Psoas muscle (tissue), 7 donors: ENCODE measurements at regions not wholly inside any gene's neighbourhood (a gene's known extent, or its start where the extent isn't known, plus 50 kb on each side); places are given as distances from the start of the nearest gene placed in this dataset.
A peak's percentile ranks its signal among the peaks of the same experiment; 100 is the strongest.

Experiments used
- ATAC-seq, 4 donors: fragments of 200-7000 bp; cut with Tn5 transposase; one replicate each; pipeline ENCODE4 v1.9.1; 2020; ENCODE audit warnings: moderate library complexity in 3 of 4, mild to moderate bottlenecking in 2 of 4
- DNase-seq, 2 donors: peaks; one replicate each; pipeline ENCODE4 v3.0.0-alpha.2; 2020
- H3K27ac ChIP-seq: fragments of 200-600 bp; one replicate; pipeline ENCODE4 v1.8.0; 2022
- H3K27me3 ChIP-seq, 3 donors: fragments of 200-600 bp in 1 of 3; one replicate each; pipeline versions ENCODE4 v1.6.1 to v1.8.0; 2013 to 2022; ENCODE audit warnings: low read length in 2 of 3, mild to moderate bottlenecking in 2 of 3, moderate library complexity in 1 of 3; ENCODE audit not compliant: insufficient read depth in 3 of 3
- H3K36me3 ChIP-seq, 2 donors: fragments of 200-600 bp in 1 of 2; one replicate each; pipeline versions ENCODE4 v1.6.1 to v1.8.0; 2013 to 2022; ENCODE audit warnings: low read depth in 1 of 2, mild to moderate bottlenecking in 1 of 2, moderate library complexity in 1 of 2; ENCODE audit not compliant: insufficient read depth in 1 of 2
- H3K4me1 ChIP-seq: fragments of 200-600 bp; one replicate; pipeline ENCODE4 v1.8.0; 2022
- H3K4me3 ChIP-seq: fragments of 200-600 bp; one replicate; pipeline ENCODE4 v1.8.0; 2022; ENCODE audit warnings: mild to moderate bottlenecking
- H3K9me3 ChIP-seq: fragments of 200-600 bp; one replicate; pipeline ENCODE4 v1.8.0; 2022
- CTCF ChIP-seq: fragments of 200-600 bp; IDR thresholded peaks from one replicate; pipeline ENCODE4 v1.8.0; 2022; ENCODE audit warnings: antibody characterized with exemption
- WGBS, 3 donors: extraction: QIAGEN DNeasy Blood & Tissue Kit; methylation state at CpG; one replicate each; pipeline versions ENCODE4 v1.1.6 to v1.1.7; 2013; 5-methylcytosine and 5-hydroxymethylcytosine counted together
- intact Hi-C, 2 donors: fragments of 100-400 bp; cut with DNase I; formaldehyde crosslinking; loops; one replicate each; pipeline versions ENCODE4 v1.11.0 to v1.14.2; 2022
- donor health status: healthy with polysubstance abuse.
- donor health status: DM: no; HTN: no; CAD: no; lungs with moderate emphysema.
- donor health status: Bipolar disorder and iron deficiency.
- donor health status: healthy.
- donor health status: DM: yes; HTN: yes; CAD: no.
- donor health status: DM: no; HTN: no; CAD: no.
- donor health status: DM: yes; HTN: yes; CAD: no.

DNA sequence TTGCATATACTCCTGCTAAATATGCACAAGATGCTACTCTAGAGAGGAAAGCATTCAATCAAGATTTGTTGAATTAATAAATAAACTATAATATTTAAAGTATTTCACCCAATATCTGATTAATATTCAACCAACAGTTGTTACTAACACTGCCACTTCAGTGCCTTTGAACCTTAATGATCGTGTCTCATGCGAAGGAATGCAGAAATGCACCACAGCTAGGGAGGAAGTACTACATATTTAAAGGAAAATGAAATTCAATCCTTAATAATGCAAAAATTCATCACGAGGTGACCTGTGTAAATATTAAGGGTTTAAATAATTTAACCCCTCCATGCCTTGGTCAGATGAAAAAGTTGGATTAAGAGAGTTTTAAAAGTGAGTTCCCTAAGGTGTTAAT is 114.2 kb upstream of the DAZL start:
- 60 to 64% (median 62%) methylated on average over 3 of the region's 3 CpGs for WGBS, 3 donors
- intact Hi-C loops = no loop called here
- TF ChIP-seq CTCF = no peak
- H3K9me3 ChIP-seq = no peaks in the 10 kb centered on the region
- H3K4me1 ChIP-seq = peaks cover 3% of the 10 kb centered on the region
- no peaks in the 10 kb centered on the region for H3K27me3 ChIP-seq
- DNase-seq (no peak), ATAC-seq (no peak)
- H3K4me3 ChIP-seq = no peak overlapping the region
- no peak overlapping the region for H3K27ac ChIP-seq
- H3K36me3 ChIP-seq = no peaks in the 10 kb centered on the region

DNA sequence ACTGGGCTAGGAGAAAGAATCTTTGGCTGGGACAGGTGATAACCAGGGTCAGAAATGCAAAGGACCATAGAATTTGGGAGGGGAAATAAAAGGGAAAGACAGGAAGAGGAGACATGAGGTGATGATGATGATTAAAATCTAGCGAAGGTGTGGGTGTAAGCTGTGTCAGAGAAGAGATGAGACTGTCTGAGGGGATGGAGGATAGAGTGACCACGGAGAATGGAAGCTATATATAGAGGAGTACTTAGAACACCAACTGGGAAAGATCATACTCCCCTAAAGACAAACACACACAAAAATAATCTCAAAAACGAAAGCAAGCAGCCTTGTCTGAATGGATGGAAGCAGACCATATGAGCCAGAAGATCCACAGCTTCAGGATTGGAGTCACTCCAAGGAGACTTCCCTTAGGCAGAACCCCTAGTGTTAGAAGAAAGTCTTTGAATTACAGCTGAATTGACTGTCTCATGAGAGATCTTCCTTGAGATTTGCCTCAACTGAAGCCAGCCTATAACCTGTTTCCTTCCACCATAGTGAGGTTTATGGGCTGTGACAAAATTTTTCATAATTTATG is 115.2 kb upstream of the DAZL start:
- DNase-seq (no peak), ATAC-seq (no peak)
- no peaks in the 10 kb centered on the region for H3K27me3 ChIP-seq
- WGBS, 3 donors = 43 to 58% (median 57%) methylated on average over 3 of the region's 3 CpGs
- H3K27ac ChIP-seq = no peak overlapping the region
- no peaks in the 10 kb centered on the region for H3K9me3 ChIP-seq
- TF ChIP-seq CTCF = no peak
- no peak overlapping the region for H3K4me3 ChIP-seq
- peaks cover 8% of the 10 kb centered on the region for H3K4me1 ChIP-seq
- H3K36me3 ChIP-seq = no peaks in the 10 kb centered on the region
- intact Hi-C loops = no loop called here

- H3K27me3 ChIP-seq = no peaks in the 10 kb centered on the region
- H3K4me1 ChIP-seq = peaks cover 8% of the 10 kb centered on the region
- no peak overlapping the region for H3K27ac ChIP-seq
- intact Hi-C loops = no loop called here
- peaks cover 1% of the 10 kb centered on the region for H3K9me3 ChIP-seq
- H3K36me3 ChIP-seq = no peaks in the 10 kb centered on the region
- 86 to 94% (median 89%) methylated on average over 3 of the region's 3 CpGs for WGBS, 3 donors
- TF ChIP-seq CTCF = no peak
- DNase-seq (no peak), ATAC-seq (no peak)
- H3K4me3 ChIP-seq = no peak overlapping the region
Observed at GRCh38 chr3:16721494-16721893, 116.3 kb upstream of the DAZL start.

- no peak overlapping the region for H3K4me3 ChIP-seq
- intact Hi-C loops = no loop called here
- peak; percentile 16 for TF ChIP-seq CTCF
- 37 to 83% (median 42%) methylated on average over 1 of the region's 1 CpG for WGBS, 3 donors
- H3K27me3 ChIP-seq = no peaks in the 10 kb centered on the region
- DNase-seq (no peak), ATAC-seq (peak in 3 of 4 donors; percentile 54 to 71 (median 63))
- peaks cover 3% of the 10 kb centered on the region for H3K9me3 ChIP-seq
- H3K4me1 ChIP-seq = peaks cover 8% of the 10 kb centered on the region
- no peak overlapping the region for H3K27ac ChIP-seq
- no peaks in the 10 kb centered on the region for H3K36me3 ChIP-seq
Observed at GRCh38 chr3:16723978-16724377, 118.8 kb upstream of the DAZL start.

GRCh38 chr3:16724487-16724886 is 119.3 kb upstream of the DAZL start:
- no peaks in the 10 kb centered on the region for H3K36me3 ChIP-seq
- peak in 2 of 4 donors; percentile 50 to 52 for ATAC-seq
- no peak overlapping the region for H3K4me3 ChIP-seq
- TF ChIP-seq CTCF = no peak
- H3K27ac ChIP-seq = no peak overlapping the region
- DNase-seq = no peak
- no peaks in the 10 kb centered on the region for H3K27me3 ChIP-seq
- 21 to 27% (median 22%) methylated on average over 3 of the region's 3 CpGs for WGBS, 3 donors
- H3K9me3 ChIP-seq = peaks cover 3% of the 10 kb centered on the region
- intact Hi-C loops = no loop called here
- H3K4me1 ChIP-seq = peaks cover 8% of the 10 kb centered on the region
